ENCODE measurements at regions not wholly inside any gene's neighbourhood (a gene's known extent, or its start where the extent isn't known, plus 50 kb on each side); places are given as distances from the start of the nearest gene placed in this dataset.

GRCh38 chr3:70806021-70806420 is 493.6 kb upstream of the MDFIC2 start:
- TF ChIP-seq RAD21 (IDR thresholded peaks at IDR 0.05; ENCODE audit: low read depth) (no peak), TAF1 (IDR thresholded peaks at IDR 0.05; ENCODE audit: low read depth) (no peak), EP300 (IDR thresholded peaks at IDR 0.05; ENCODE audit: borderline replicate concordance) (no peak), CREB1 (IDR thresholded peaks at IDR 0.05; ENCODE audit: low read depth) (no peak), TEAD4 (IDR thresholded peaks at IDR 0.05) (no peak), ZBTB7A (IDR thresholded peaks at IDR 0.05; ENCODE audit: low read depth) (no peak), NFIC (IDR thresholded peaks at IDR 0.05) (no peak), USF1 (IDR thresholded peaks at IDR 0.05) (no peak), FOXM1 (IDR thresholded peaks at IDR 0.05; ENCODE audit: borderline replicate concordance, low read depth) (no peak), YY1 (IDR thresholded peaks at IDR 0.05; ENCODE audit: low read depth) (no peak), MAX (IDR thresholded peaks at IDR 0.05) (no peak), EGR1 (IDR thresholded peaks at IDR 0.05) (no peak), REST (IDR thresholded peaks at IDR 0.05; ENCODE audit: low read depth) (no peak), TCF12 (IDR thresholded peaks at IDR 0.05; ENCODE audit: low read depth) (no peak), CEBPB (IDR thresholded peaks at IDR 0.05) (no peak)

GRCh38 chr3:70805061-70805889 is 492.8 kb upstream of the MDFIC2 start:
- no peak for TF ChIP-seq MAX (IDR thresholded peaks at IDR 0.05)
- no peak for TF ChIP-seq EP300 (IDR thresholded peaks at IDR 0.05; ENCODE audit: borderline replicate concordance)
- TF ChIP-seq ZBTB7A (IDR thresholded peaks at IDR 0.05; ENCODE audit: low read depth), result no peak
- TF ChIP-seq EGR1 (IDR thresholded peaks at IDR 0.05), result no peak
- no peak for TF ChIP-seq CEBPB (IDR thresholded peaks at IDR 0.05)
- no peak for TF ChIP-seq CREB1 (IDR thresholded peaks at IDR 0.05; ENCODE audit: low read depth)
- no peak for TF ChIP-seq FOXM1 (IDR thresholded peaks at IDR 0.05; ENCODE audit: borderline replicate concordance, low read depth)
- no peak for TF ChIP-seq TEAD4 (IDR thresholded peaks at IDR 0.05)
- TF ChIP-seq TCF12 (IDR thresholded peaks at IDR 0.05; ENCODE audit: low read depth), result no peak
- TF ChIP-seq REST (IDR thresholded peaks at IDR 0.05; ENCODE audit: low read depth), result no peak
- TF ChIP-seq RAD21 (IDR thresholded peaks at IDR 0.05; ENCODE audit: low read depth), result no peak

- no peak for TF ChIP-seq ZBTB7A (IDR thresholded peaks at IDR 0.05; ENCODE audit: low read depth)
- TF ChIP-seq YY1 (IDR thresholded peaks at IDR 0.05; ENCODE audit: low read depth), result no peak
- TF ChIP-seq RAD21 (IDR thresholded peaks at IDR 0.05; ENCODE audit: low read depth), result no peak
- TF ChIP-seq REST (IDR thresholded peaks at IDR 0.05; ENCODE audit: low read depth), result no peak
- no peak for TF ChIP-seq USF1 (IDR thresholded peaks at IDR 0.05)
- no peak for TF ChIP-seq FOXM1 (IDR thresholded peaks at IDR 0.05; ENCODE audit: borderline replicate concordance, low read depth)
These were observed 491.5 kb upstream of the MDFIC2 start for GRCh38 chr3:70803891-70804290.

- TF ChIP-seq RAD21 (IDR thresholded peaks at IDR 0.05; ENCODE audit: low read depth) (no peak), REST (IDR thresholded peaks at IDR 0.05; ENCODE audit: low read depth) (no peak), FOXM1 (IDR thresholded peaks at IDR 0.05; ENCODE audit: borderline replicate concordance, low read depth) (no peak), ZBTB7A (IDR thresholded peaks at IDR 0.05; ENCODE audit: low read depth) (no peak), EGR1 (IDR thresholded peaks at IDR 0.05) (no peak), USF1 (IDR thresholded peaks at IDR 0.05) (no peak), EP300 (IDR thresholded peaks at IDR 0.05; ENCODE audit: borderline replicate concordance) (no peak), CREB1 (IDR thresholded peaks at IDR 0.05; ENCODE audit: low read depth) (no peak), NFIC (IDR thresholded peaks at IDR 0.05) (no peak), TCF12 (IDR thresholded peaks at IDR 0.05; ENCODE audit: low read depth) (no peak)
These were observed 490.9 kb upstream of the MDFIC2 start for GRCh38 chr3:70803319-70803718.
